Gastroesophageal sphincter (tissue), 3 donors: ENCODE measurements at regions not wholly inside any gene's neighbourhood (a gene's known extent, or its start where the extent isn't known, plus 50 kb on each side); places are given as distances from the start of the nearest gene placed in this dataset.

ENCODE experiments used
- CTCF ChIP-seq, 4 experiments: fragments of 200-600 bp in 2 of 4; fragments of 450-650 bp in 2 of 4; sonication (generic) in 1 of 4; IDR thresholded peaks; one replicate each; pipeline ENCODE4 v1.5.1; 2017 to 2019; ENCODE audit warnings: antibody characterized with exemption in 4 of 4, mild to moderate bottlenecking in 2 of 4, moderate library complexity in 2 of 4
- POLR2A ChIP-seq, 2 donors: fragments of 450-650 bp; IDR thresholded peaks; one replicate each; pipeline ENCODE4 v1.6.1; 2017; ENCODE audit warnings: antibody characterized with exemption in 2 of 2, mild to moderate bottlenecking in 2 of 2, moderate library complexity in 1 of 2
- POLR2AphosphoS5 ChIP-seq: sonication (generic); formaldehyde crosslinking; IDR thresholded peaks from one replicate; pipeline ENCODE4 v1.6.1; 2017; ENCODE audit warnings: antibody characterized with exemption

- no peak for TF ChIP-seq CTCF (IDR thresholded peaks at IDR 0.05)
- no peak for TF ChIP-seq POLR2AphosphoS5
- no peak for TF ChIP-seq POLR2A (IDR thresholded peaks at IDR 0.05)
These were observed 455.6 kb downstream of the CCDC91 start for GRCh38 chr12:28645891-28646290.
